ENCODE measurements at regions not wholly inside any gene's neighbourhood (a gene's known extent, or its start where the extent isn't known, plus 50 kb on each side); places are given as distances from the start of the nearest gene placed in this dataset.

- TF ChIP-seq POLR2A (IDR thresholded peaks at IDR 0.05; ENCODE audit: borderline replicate concordance, extremely low read depth, insufficient read depth, insufficient read length): no peak
- TF ChIP-seq POLR2AphosphoS5 (IDR thresholded peaks at IDR 0.05; ENCODE audit: low read depth, low read length): no peak
- TF ChIP-seq CTCF (IDR thresholded peaks at IDR 0.05 in 2 of 3, conservative IDR thresholded peaks at IDR 0.05 in 1 of 3; ENCODE audit: borderline replicate concordance in 1 of 3, insufficient read depth in 1 of 3, low read depth in 2 of 3, low read length in 2 of 3): peak in 2 of 3 experiments; percentile 14 to 29; a peak in 1 of 6 replicates
- no peak for TF ChIP-seq MAX (IDR thresholded peaks at IDR 0.05)
Measured at GRCh38 chr3:146334151-146334550, 83.2 kb upstream of the PLSCR4 start.

All from HCT116 (cell line).